AG04450 (cell line): ENCODE measurements at regions not wholly inside any gene's neighbourhood (a gene's known extent, or its start where the extent isn't known, plus 50 kb on each side); places are given as distances from the start of the nearest gene placed in this dataset.
"Not testable (repeated sequence)": the region's sequence is repeated elsewhere in the genome, so short reads cannot be mapped to it uniquely, and the experiment has no call there.

Source experiments
- CTCF ChIA-PET: fragments of 300-600, 350-600 bp; formaldehyde crosslinking; extraction: SDS; loops from one replicate; lab custom pipeline; 2022; ENCODE audit warnings: antibody characterized with exemption, inconsistent platforms; lab: Charles Lee
- POLR2A ChIA-PET: fragments of 350-600 bp; formaldehyde crosslinking; extraction: SDS; loops from one replicate; lab custom pipeline; 2021; ENCODE audit warnings: antibody characterized with exemption, inconsistent platforms; lab: Yijun Ruan, JAX
- DNase-seq: peaks from one replicate; pipeline ENCODE4 v3.0.0-alpha.2; 2011; ENCODE audit warnings: low read depth, low spot score
- H3K27ac ChIP-seq: one replicate; pipeline ENCODE4 v1.5.1; 2012; ENCODE audit warnings: low read depth, low read length, control low read depth
- H3K27me3 ChIP-seq: one replicate; pipeline ENCODE4 v1.6.0; 2012; ENCODE audit warnings: low read length; ENCODE audit not compliant: control insufficient read depth, insufficient read depth
- H3K4me3 ChIP-seq: 2 replicates; pipeline ENCODE4 v1.5.1; 2011; ENCODE audit warnings: mild to moderate bottlenecking, low read depth, low read length, control low read depth
- H3K9me3 ChIP-seq: 2 replicates; pipeline ENCODE4 v1.5.1; 2012; ENCODE audit warnings: low read length; ENCODE audit not compliant: control insufficient read depth, insufficient read depth
- TF ChIP-seq, protein P1 (sequence below): IDR thresholded peaks from 2 replicates; pipeline ENCODE4 v1.5.1; 2011; ENCODE audit warnings: low read depth, low read length, control low read depth, inconsistent platforms

GRCh38 chr2:8600456-8600855, 81.4 kb upstream of the ID2 start:
- no peaks in the 10 kb centered on the region; the same call in 1 of the 2 replicates for H3K9me3 ChIP-seq
- TF ChIP-seq, protein P1, sequence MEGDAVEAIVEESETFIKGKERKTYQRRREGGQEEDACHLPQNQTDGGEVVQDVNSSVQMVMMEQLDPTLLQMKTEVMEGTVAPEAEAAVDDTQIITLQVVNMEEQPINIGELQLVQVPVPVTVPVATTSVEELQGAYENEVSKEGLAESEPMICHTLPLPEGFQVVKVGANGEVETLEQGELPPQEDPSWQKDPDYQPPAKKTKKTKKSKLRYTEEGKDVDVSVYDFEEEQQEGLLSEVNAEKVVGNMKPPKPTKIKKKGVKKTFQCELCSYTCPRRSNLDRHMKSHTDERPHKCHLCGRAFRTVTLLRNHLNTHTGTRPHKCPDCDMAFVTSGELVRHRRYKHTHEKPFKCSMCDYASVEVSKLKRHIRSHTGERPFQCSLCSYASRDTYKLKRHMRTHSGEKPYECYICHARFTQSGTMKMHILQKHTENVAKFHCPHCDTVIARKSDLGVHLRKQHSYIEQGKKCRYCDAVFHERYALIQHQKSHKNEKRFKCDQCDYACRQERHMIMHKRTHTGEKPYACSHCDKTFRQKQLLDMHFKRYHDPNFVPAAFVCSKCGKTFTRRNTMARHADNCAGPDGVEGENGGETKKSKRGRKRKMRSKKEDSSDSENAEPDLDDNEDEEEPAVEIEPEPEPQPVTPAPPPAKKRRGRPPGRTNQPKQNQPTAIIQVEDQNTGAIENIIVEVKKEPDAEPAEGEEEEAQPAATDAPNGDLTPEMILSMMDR, result no peak
- H3K27me3 ChIP-seq, result no peaks in the 10 kb centered on the region
- ChIA-PET CTCF (no interaction called here), POLR2A (no interaction called here)
- H3K27ac ChIP-seq, result no peak overlapping the region
- DNase-seq, result no peak
- no peak overlapping the region for H3K4me3 ChIP-seq

DNA sequence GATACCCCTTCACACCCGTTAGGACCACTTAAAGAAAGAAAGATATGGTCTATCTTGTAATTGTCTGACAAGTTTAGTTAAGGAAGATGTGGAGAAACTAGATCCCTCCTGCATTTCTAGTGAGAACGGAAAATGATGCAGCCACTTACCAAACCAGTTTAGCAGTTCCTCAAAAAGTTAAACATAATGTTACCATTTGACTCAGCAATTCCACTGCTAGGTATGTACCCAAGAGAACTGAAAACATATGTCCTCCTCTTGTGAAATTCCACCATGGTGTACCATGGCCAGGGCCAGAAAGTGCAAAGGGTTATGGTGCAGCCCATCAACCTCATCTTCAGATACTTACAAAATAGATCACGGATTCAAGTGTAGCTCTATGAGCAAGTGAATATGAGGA, 79.0 kb upstream of the ID2 start:
- DNase-seq, result no peak
- no peak overlapping the region for H3K27ac ChIP-seq
- CTCF ChIA-PET, result no interaction called here
- no peaks in the 10 kb centered on the region for H3K27me3 ChIP-seq
- no peaks in the 10 kb centered on the region; the same call in 1 of the 2 replicates for H3K9me3 ChIP-seq
- TF ChIP-seq, protein P1, result no peak
- POLR2A ChIA-PET, result interaction anchor here (0.6 kb wide), 1 partner anchor 95 kb away, joined by 6 read pairs; no protein-coding TSS in a partner anchor
- H3K4me3 ChIP-seq, result no peak overlapping the region

DNA sequence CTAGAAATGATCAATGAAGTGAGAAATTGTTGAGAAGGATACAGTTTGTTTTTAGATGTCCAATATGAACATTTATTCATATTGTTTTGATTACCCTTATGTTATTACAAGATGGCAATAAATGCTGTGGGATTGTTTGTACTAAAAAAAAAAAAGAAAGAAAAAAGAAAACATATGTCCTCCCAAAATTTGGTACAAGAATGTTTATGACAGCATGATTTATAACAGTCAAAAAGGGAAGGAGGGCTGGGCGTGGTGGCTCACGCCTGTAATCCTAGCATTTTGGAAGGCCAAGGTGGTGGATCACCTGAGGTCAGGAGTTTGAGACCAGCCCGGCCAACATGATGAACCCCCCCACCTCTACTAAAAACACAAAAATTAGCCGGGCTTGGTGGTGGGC, 78.5 kb upstream of the ID2 start:
- CTCF ChIA-PET, H3K9me3 ChIP-seq, H3K4me3 ChIP-seq, DNase-seq, H3K27ac ChIP-seq, H3K27me3 ChIP-seq: not testable (repeated sequence)
- POLR2A ChIA-PET, result interaction anchor here (0.6 kb wide), 1 partner anchor 96 kb away, joined by 6 read pairs; no protein-coding TSS in a partner anchor

DNA sequence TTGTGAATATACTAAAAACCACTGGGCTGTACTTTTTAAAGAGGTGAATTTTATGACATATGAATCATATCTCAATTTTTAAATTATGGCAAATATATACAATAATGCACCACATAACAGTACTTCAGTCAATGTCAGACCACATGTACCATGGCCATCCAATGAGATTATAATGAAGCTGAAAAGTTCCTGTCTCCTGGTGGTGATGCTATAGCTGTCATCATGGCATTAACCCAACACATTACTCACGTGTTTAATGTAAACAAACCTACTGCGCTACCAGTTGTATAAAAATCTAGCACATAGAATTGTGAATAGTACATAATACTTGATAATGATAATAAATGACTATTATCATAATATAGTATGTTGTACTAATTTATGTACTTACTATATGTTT, 77.6 kb upstream of the ID2 start:
- Histone ChIP-seq H3K27me3 (no peaks in the 10 kb centered on the region), H3K4me3 (no peak overlapping the region), H3K9me3 (no peaks in the 10 kb centered on the region; the same call in 1 of the 2 replicates), H3K27ac (no peak overlapping the region)
- POLR2A ChIA-PET, result interaction anchor here (1.7 to 4.5 kb wide), 2 partner anchors 29 to 78 kb away, joined by 7 to 32 read pairs; partner anchors contain the start of gene ID2
- DNase-seq, result no peak
- CTCF ChIA-PET, result interaction anchor here (0.6 kb wide), 1 partner anchor 92 kb away, joined by 3 read pairs; no protein-coding TSS in a partner anchor
- TF ChIP-seq, protein P1, result no peak

GRCh38 chr2:8605351-8606065, 76.3 kb upstream of the ID2 start:
- DNase-seq, result no peak

More at GRCh38 chr2:8605351-8606065, 76.3 kb upstream of the ID2 start:
- Histone ChIP-seq H3K27me3 (no peaks in the 10 kb centered on the region), H3K27ac (no peak overlapping the region), H3K9me3 (no peaks in the 10 kb centered on the region; the same call in 1 of the 2 replicates), H3K4me3 (no peak overlapping the region)
- TF ChIP-seq, protein P1, result no peak
- ChIA-PET POLR2A (interaction anchor here (1.6 to 4.5 kb wide), 3 partner anchors 28 to 77 kb away, joined by 7 to 32 read pairs (median 13); partner anchors contain the start of gene ID2), CTCF (interaction anchor here (1.5 kb wide), 1 partner anchor 30 kb away, joined by 3 read pairs; no protein-coding TSS in a partner anchor)
